ENCODE measurements at regions not wholly inside any gene's neighbourhood (a gene's known extent, or its start where the extent isn't known, plus 50 kb on each side); places are given as distances from the start of the nearest gene placed in this dataset.

- TF ChIP-seq, protein P1, sequence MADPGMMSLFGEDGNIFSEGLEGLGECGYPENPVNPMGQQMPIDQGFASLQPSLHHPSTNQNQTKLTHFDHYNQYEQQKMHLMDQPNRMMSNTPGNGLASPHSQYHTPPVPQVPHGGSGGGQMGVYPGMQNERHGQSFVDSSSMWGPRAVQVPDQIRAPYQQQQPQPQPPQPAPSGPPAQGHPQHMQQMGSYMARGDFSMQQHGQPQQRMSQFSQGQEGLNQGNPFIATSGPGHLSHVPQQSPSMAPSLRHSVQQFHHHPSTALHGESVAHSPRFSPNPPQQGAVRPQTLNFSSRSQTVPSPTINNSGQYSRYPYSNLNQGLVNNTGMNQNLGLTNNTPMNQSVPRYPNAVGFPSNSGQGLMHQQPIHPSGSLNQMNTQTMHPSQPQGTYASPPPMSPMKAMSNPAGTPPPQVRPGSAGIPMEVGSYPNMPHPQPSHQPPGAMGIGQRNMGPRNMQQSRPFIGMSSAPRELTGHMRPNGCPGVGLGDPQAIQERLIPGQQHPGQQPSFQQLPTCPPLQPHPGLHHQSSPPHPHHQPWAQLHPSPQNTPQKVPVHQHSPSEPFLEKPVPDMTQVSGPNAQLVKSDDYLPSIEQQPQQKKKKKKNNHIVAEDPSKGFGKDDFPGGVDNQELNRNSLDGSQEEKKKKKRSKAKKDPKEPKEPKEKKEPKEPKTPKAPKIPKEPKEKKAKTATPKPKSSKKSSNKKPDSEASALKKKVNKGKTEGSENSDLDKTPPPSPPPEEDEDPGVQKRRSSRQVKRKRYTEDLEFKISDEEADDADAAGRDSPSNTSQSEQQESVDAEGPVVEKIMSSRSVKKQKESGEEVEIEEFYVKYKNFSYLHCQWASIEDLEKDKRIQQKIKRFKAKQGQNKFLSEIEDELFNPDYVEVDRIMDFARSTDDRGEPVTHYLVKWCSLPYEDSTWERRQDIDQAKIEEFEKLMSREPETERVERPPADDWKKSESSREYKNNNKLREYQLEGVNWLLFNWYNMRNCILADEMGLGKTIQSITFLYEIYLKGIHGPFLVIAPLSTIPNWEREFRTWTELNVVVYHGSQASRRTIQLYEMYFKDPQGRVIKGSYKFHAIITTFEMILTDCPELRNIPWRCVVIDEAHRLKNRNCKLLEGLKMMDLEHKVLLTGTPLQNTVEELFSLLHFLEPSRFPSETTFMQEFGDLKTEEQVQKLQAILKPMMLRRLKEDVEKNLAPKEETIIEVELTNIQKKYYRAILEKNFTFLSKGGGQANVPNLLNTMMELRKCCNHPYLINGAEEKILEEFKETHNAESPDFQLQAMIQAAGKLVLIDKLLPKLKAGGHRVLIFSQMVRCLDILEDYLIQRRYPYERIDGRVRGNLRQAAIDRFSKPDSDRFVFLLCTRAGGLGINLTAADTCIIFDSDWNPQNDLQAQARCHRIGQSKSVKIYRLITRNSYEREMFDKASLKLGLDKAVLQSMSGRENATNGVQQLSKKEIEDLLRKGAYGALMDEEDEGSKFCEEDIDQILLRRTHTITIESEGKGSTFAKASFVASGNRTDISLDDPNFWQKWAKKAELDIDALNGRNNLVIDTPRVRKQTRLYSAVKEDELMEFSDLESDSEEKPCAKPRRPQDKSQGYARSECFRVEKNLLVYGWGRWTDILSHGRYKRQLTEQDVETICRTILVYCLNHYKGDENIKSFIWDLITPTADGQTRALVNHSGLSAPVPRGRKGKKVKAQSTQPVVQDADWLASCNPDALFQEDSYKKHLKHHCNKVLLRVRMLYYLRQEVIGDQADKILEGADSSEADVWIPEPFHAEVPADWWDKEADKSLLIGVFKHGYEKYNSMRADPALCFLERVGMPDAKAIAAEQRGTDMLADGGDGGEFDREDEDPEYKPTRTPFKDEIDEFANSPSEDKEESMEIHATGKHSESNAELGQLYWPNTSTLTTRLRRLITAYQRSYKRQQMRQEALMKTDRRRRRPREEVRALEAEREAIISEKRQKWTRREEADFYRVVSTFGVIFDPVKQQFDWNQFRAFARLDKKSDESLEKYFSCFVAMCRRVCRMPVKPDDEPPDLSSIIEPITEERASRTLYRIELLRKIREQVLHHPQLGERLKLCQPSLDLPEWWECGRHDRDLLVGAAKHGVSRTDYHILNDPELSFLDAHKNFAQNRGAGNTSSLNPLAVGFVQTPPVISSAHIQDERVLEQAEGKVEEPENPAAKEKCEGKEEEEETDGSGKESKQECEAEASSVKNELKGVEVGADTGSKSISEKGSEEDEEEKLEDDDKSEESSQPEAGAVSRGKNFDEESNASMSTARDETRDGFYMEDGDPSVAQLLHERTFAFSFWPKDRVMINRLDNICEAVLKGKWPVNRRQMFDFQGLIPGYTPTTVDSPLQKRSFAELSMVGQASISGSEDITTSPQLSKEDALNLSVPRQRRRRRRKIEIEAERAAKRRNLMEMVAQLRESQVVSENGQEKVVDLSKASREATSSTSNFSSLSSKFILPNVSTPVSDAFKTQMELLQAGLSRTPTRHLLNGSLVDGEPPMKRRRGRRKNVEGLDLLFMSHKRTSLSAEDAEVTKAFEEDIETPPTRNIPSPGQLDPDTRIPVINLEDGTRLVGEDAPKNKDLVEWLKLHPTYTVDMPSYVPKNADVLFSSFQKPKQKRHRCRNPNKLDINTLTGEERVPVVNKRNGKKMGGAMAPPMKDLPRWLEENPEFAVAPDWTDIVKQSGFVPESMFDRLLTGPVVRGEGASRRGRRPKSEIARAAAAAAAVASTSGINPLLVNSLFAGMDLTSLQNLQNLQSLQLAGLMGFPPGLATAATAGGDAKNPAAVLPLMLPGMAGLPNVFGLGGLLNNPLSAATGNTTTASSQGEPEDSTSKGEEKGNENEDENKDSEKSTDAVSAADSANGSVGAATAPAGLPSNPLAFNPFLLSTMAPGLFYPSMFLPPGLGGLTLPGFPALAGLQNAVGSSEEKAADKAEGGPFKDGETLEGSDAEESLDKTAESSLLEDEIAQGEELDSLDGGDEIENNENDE (IDR thresholded peaks at IDR 0.05; ENCODE audit: insufficient replicate concordance, low read length), result no peak
- TF ChIP-seq RBBP5 (IDR thresholded peaks at IDR 0.05; ENCODE audit: borderline replicate concordance, low read depth, low read length) (no peak), CBX5 (IDR thresholded peaks at IDR 0.05; ENCODE audit: low read depth, low read length) (no peak), RFX5 (IDR thresholded peaks at IDR 0.05; ENCODE audit: borderline replicate concordance, low read depth, low read length) (no peak), FOSL1 (IDR thresholded peaks at IDR 0.05; ENCODE audit: insufficient read depth, low read depth, low read length) (no peak), SP4 (IDR thresholded peaks at IDR 0.05; ENCODE audit: low read length) (no peak)
- TF ChIP-seq, protein P2, sequence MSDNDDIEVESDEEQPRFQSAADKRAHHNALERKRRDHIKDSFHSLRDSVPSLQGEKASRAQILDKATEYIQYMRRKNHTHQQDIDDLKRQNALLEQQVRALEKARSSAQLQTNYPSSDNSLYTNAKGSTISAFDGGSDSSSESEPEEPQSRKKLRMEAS (IDR thresholded peaks at IDR 0.05), result no peak
Observed at GRCh38 chr4:111873801-111874200, 271.5 kb upstream of the FAM241A start (continued).
